Amniotic stem cell (primary cell): ENCODE measurements at regions not wholly inside any gene's neighbourhood (a gene's known extent, or its start where the extent isn't known, plus 50 kb on each side); places are given as distances from the start of the nearest gene placed in this dataset.

Experiments used
- DNase-seq: peaks from one replicate; lab custom pipeline; 2025; lab: John Stamatoyannopoulos, UW

GRCh38 chr1:25104932-25105561 is 127.3 kb downstream of the SYF2 start:
- DNase-seq, result no peak

DNA sequence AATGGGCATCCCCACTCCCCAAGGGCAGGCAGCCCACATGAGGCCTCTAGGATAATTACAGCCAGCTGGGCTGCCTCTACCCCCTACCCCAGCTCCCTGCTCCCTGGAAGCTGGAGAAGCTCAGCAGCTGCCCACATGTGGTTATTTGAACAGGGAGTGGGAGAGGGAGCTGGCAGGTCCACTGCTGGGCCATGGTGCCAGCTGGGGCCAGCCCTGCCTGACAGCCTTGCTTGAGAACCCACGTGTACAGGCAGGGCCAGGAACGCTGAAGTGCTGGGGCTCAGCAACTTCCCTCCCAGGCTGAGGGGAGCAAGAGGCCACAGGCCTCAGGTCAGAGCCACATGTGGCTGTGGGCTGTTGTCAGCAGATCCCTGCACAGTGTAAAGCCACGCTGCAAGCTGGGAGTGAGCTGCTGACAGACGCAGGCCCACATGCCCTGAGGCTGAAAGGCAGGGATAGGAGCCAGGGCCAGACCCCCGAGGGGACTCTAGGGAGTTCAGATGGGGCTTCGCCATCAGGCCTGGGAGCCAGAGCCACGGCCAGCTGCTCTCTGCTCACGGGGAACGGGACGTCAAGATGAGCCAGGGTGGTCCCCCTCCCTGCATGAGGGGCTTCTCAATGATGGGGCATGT is 129.0 kb downstream of the SYF2 start:
- DNase-seq, result no peak

GRCh38 chr1:25100151-25100833 is 132.0 kb downstream of the SYF2 start:
- no peak for DNase-seq

GRCh38 chr1:25099343-25099951 is 132.9 kb downstream of the SYF2 start:
- DNase-seq, result no peak

- DNase-seq, result no peak
These were observed 133.6 kb downstream of the SYF2 start for GRCh38 chr1:25098717-25099116.

DNA sequence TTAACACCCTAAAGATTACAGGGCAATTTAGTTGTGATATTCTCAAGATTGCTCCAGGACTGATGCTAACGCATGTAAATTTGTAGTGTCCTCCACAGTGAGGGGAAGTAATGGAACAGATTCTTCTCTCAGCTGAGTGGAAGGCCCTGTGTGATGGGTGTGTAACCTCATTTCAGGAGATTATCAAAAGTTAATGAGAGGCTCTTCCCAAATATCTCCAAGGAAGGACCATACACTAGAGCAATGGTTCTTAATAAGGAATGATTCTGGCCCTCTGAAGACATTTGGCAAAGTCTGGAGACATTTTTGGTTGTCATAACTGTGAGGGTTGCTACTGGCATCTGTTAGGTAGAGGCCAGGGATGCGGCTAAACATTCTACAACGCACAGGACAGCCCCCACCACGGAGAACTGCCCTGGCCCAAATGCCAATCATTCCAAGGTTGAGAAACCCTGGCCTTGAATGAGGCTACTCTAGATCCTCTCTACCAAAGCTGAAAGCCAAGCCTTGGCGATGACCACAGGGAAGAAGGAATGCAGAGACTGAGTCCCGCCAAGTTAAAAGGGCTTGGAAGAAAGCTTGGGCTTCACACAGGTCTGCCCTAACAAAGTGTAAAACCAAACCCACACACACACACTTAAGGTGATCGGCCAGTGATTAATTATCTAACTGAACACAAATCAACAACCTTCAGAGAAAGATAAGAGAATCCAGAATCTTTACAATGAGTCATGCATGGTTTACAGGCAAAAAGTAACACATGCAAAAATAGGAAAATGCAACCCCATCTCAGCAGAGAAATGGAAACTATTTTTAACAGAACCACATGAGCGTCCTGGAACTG is 135.8 kb downstream of the SYF2 start:
- no peak for DNase-seq

- no peak for DNase-seq
These were observed 136.6 kb downstream of the SYF2 start for GRCh38 chr1:25095635-25096200.

DNA sequence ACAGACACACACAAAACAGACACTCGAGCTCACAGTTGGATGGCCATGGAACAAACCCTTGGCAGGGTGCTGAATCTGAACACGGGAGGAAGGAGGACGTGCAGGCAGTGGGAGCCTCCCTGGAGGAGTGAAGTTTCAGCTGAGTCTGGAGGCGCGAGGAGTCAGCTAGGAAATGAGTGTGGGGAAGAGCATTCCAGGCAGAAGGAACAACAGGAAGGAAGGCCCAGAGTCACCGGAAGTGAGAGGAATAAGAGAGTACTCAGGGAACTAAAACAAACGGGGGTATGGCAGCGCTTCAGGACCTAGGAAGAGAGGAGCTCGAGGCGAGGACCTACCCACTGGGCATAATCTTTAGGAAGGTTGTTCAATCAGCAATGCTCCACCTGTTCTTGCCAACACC is 137.3 kb downstream of the SYF2 start:
- DNase-seq, result no peak

DNA sequence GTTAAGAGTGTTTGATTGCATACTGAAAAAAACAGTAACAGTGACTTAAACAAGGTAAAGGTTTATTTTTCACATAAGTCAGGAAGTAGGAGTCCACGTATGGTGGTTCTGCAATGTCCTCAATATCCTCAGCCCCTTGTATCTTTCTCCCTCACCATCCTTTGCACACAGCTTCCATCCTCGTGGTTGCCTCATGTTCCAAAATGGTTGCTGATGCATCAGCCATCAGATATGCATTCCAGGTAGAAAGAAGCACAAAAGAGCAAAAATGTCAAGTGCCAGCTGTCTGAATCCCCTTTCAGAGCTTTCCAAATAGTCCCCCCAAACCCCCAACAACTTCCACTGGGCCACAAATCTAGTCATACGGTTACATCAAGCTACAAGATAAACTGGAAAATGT is 138.1 kb downstream of the SYF2 start:
- no peak for DNase-seq

- DNase-seq, result no peak
These were observed 140.6 kb downstream of the SYF2 start for GRCh38 chr1:25091658-25092057.

GRCh38 chr1:25090707-25091422 is 141.4 kb downstream of the SYF2 start:
- DNase-seq, result no peak

GRCh38 chr1:25089772-25090171 is 142.5 kb downstream of the SYF2 start:
- DNase-seq, result no peak

DNA sequence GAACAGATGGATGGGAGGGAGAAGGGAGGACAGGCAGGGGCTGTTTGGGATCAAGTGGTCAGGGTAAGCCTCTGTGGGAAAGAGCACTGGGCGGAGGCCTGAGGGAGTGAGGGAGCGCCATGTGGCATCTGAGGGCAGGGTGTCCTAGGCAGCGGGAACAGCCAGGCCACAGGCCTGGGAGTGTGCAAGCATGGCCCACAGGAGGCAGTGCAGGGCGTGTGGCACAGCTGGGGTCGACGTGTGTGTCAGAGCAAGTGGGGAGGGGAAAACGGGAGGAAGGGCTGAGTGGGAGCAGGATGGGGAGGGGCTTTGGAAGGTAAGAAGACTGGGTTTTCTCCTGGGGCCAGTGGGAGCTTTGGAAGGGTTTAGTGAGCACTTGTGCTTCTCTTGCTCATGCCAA is 143.4 kb downstream of the SYF2 start:
- no peak for DNase-seq

DNA sequence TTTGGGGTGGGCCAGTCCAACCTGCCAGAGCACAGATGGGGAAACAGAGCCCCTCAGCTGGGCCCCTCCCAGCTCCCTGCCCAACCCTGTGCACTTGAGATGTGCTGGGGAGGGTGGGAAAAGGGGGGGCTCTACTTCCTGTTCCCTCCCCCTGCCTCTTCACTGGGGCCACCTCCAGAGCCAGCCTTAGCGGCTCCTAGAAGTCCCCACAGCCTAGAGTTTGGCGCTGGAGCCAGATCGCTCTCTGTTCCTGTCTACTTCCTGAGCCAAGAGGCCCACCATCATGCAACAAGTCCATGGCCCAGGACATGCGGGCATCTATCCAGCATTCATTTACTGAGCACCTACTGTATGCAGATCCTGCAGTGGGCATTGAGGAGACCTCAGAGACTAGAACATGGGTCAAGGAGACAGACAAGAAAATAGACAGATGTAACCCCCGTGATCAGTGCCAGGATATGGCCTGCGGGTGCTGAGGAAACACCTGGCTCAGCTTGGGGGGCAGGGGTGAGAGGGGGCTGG is 144.1 kb downstream of the SYF2 start:
- no peak for DNase-seq

GRCh38 chr1:25086518-25087079 is 145.7 kb downstream of the SYF2 start:
- no peak for DNase-seq

- no peak for DNase-seq
These were observed 147.9 kb downstream of the SYF2 start for GRCh38 chr1:25084407-25084806.

DNA sequence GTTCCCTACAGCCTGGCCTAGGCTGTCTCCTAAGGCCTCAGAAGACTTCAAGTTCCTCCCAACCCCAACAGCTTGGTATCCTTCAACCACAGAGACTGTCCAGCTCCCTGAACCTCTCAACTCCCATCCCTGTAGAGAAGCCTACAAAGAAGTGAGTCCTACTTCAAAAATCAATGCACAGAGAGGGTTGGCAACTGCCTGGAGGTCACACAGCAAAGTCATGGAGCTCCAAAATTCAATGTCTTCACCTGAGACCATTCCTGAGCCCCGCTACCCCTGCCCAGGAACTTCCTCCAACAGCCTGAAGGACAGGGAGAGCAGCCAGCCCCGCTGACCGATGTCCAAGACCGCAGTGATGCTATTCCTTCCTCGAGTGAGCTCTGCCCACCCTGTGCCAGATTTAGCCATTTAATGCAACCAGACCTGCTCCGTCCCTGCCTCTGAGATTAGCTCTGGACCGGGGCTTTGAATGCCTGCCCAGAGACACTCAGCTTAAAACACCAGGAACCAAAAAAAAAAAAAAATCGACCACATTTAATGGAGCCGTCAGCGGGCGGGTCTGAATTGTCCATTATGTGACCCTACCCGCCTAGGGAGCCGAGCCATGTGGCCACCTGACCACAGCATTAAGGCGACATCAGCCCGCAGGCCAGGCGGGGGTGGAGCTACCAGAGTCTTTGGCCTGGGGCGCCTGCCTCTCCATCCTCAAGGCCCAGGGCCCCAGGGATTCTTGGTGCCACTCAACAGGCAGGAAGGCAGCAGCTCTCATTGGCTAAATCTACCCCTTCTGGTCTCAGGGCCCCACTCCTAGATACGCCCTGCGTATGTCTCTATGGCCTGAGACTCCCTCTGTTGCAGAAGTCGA is 148.6 kb downstream of the SYF2 start:
- DNase-seq, result no peak

DNA sequence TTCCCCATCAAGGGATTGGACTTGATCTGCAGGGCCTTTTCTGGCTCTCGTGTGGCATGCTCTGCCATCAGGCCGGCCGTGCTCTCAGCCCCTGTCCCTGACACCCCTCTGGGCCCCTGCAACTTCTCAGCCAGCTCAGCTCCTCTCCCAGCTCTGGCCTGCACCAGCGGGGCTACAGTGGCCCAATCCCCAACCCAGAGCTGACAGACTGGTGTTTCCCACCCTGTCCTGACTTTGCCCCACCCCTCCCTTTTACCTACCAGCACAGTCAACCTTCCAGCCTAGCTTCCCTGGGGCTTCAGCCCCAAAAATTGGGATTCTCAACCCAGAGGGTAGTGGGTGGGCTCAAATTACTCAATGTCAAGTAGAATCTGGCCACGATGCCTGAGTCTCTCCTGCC is 149.3 kb downstream of the SYF2 start:
- no peak for DNase-seq

DNA sequence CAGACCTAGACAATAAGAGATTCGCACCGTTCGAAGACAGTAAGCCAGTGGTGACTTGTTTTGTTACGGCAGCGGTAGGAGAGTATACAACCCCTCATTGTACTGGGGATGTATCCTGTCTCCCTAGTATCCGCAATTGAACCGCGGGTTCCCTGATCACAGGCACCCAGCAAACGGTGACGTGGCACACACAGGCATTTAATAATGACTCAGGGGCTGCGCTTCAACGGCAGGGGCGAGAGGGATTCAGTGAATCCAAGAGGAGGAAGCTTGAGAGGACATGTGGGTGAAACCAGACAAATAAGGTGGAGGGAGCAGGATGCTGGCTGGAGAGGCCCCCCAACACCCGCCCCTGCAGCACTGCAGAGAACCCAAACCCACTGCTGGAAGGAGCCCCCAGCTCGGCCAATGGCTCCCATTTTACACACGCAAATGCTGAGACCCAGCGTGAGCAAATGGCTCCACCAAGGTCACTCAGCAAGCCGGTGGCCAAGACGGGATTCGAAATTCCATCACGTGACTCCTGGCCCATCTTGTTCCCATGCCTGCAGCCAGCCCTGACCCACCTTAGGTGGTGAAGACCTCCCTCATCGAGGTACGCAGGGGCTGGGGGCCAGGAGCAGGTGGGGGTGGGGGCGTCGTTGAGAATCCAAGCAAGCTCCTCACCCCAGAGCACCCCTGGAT is 149.9 kb downstream of the SYF2 start:
- no peak for DNase-seq
